NCI-H345 (cell line): ENCODE measurements at regions not wholly inside any gene's neighbourhood (a gene's known extent, or its start where the extent isn't known, plus 50 kb on each side); places are given as distances from the start of the nearest gene placed in this dataset.

Experiments
- DNase-seq: peaks from one replicate; lab custom pipeline; 2025; lab: John Stamatoyannopoulos, UW

DNA sequence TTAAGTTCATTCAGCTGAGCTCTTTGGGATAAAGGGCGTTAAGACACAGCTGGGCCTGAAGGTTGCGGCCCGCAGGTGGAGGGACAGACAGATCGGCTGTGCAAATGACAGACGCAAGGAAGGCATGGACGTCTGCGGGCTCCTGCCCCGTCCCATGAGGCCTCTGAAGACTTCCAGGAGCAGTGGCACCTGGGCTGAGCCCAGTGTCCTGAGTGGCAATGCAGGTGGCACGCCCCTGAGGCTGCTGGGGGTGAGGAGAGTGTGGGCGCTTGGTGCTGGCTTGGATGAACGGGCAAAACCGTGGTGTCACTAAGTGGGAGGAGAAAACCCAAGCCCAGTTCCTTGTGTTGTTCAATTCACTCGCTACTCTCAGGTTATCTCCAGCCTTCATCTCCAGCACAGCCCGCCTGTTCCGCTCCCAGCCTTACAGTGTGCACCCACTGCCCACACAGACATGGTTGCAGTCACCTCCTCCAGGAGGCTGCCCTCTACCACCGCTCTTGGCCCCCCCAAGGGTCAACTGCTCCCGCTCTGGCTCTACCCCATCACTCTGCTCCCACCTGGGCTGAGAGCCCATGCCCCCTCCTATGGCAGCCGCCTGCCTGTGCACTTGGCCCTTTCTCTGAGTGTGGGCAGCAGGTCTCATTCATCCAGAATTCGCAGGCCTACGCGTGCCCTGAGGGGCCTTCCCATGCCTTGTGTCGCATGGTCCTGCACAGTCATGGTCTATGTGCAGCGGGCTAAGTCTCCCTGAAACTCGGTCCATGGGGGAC, 50.3 kb downstream of the PTGR3 start:
- no peak for DNase-seq

- DNase-seq: no peak
Observed at GRCh38 chr18:75157851-75158250, 51.1 kb downstream of the PTGR3 start.

GRCh38 chr18:75157381-75157780, 51.6 kb downstream of the PTGR3 start:
- DNase-seq: no peak

- no peak for DNase-seq
Observed at GRCh38 chr18:75156831-75157230, 52.1 kb downstream of the PTGR3 start.

- DNase-seq: no peak
Observed at GRCh38 chr18:75156139-75156750, 52.7 kb downstream of the PTGR3 start.

DNA sequence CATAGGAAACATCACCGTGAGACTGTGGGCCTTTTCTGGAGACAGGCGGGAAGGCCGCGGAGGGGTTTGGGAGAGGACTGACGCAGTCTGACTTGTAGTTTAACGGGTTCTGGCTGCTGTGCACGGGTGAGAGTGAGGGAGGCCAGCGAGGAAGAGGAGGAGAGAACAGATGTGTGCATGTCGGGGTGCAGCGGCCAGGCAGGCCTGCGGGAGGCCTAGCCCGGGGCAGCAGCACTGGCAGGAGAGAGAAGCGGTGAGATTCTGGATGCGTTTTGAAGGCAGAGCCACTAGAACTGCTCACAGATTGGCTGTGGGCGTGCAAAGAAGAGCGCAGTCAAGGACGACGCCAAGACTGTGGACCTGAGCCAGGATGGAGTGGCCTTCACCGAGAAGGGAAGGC, 53.9 kb downstream of the PTGR3 start:
- no peak for DNase-seq

- no peak for DNase-seq
Observed at GRCh38 chr18:75154259-75154658, 54.7 kb downstream of the PTGR3 start.

DNA sequence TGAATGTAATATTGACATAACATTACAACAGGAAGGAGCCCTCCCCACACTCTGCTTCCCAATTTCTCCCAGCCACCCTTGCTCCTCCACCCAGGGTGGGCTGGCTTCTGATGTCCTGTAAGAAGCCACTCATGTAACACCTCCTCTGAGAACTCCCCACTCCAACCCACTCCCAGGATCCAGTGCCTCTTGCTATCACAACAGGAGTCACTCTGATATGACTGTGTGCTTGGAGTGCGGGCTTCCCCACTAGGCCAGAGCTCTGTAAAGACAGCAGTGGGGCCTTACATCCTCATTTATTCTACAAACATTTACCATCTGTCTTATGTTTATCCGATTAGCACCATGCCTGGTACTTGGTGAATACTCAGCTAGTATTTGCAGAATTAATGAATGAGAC, 65.1 kb downstream of the PTGR3 start:
- DNase-seq: no peak

DNA sequence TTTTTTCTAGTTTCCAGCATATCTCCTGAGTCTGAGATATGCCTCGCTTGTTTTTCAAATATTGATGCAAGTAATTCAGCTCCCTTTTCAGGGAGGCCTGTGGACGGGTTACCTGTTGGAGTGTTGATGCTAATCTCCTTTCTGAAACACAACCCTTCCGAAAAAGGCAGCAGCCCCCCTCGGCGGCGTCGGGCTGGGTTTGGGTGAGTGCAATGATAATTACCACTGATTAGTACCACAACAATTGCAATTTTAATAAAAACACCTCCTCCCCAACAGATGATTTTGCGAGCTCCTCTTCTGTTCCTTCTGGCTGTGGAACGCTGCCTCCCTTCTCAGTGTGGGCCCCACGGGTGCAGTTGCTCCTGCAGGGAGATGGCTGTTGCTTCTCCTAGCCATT, 66.3 kb downstream of the PTGR3 start:
- no peak for DNase-seq

- no peak for DNase-seq
Observed at GRCh38 chr18:75141734-75142133, 67.2 kb downstream of the PTGR3 start.

DNA sequence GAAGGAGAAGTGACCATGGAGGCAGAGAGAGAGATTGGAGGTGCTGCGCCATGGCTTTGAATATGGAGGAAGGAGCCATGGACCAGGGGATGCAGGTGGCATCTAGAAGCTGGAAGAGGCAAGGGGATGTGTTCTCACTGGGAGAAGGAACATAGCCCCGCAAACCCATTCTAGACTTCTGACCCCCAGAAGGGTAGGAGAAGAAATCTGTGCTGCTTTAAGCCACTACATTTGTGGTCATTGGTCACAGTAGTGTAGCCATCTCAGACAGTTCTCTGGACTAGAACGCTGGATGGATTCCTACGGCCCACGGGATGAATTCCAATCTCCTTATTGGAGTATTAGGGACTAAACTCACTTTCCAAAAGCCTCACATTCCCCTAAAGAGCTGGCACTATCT, 67.8 kb downstream of the PTGR3 start:
- no peak for DNase-seq

DNA sequence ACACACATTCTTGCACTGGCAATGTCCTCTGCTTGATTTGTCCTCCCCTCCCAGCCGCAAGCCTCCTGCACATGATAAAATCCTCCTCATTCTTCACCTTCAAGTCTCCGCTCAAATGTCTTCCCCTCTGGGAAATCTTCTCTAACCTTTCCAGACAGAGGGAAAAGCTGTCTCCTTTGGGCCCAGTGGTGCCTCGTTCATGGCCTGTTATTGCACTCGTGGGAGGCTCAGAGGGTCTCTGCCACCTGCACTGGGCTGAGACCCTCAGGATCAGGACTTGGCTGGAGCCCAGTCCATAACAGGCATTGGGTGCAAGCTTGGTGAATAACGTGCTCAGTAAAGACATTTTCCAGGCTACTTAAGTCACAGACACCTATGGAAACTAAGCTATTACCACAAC, 68.6 kb downstream of the PTGR3 start:
- no peak for DNase-seq

DNA sequence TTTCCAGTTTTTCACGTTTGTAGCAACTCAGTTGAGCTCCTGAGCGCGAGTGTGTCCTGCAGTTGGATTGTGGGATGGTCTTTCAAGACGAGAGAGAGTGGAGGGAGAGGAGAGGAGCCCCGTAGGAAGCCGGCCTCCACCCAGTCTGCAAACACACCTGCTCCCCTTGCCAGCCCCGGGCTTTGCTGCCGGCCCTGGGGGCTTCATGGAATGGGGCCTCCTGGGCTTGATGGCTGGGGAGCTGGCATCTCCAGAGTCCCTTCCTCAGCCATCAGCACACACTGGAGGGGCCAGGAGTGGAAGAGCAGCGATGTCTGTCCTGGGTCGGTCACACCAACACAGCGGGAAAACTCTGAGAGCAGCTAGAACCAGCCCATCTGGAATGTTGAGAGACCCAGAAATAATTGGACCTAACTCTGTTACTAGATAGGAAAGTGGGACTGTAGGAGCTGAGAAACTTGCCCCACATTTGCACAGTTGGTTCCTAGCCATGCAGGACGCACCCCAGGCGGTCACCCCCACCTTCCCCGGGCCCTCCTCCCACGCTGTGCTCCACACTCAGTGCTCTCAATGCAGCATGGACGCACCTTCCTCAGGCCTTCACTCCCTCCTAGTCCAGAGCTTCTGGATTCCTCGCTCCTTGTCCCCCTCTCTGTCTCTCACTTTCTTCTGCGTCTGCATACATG, 69.6 kb downstream of the PTGR3 start:
- DNase-seq: peak; percentile 49

DNA sequence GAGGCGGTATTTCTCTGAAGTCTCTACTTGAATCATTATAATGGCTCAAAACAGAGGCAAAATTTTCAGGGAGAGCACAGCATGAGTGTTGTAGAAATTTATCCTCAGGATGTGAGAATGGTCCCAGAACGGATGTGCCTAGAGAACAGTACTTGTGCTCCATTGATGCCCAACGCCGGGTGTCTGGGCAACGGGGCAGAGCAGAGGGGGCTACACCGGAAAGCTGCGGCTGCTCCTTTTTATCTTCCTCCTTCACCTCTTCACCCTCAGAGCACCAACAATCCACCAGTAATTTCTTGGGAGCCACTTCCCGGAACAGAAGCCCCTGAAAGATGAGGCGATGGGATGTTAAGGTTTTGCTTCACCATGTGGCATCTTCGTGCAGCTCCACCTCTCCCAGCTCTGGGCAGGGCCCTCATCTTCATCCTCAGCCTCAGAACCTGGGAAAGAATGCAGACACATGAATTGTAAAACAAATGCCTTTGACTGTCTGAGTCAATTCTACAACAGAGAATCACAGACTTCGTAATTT, 71.5 kb downstream of the PTGR3 start:
- DNase-seq: no peak

- DNase-seq: no peak
Observed at GRCh38 chr18:75135158-75135725, 73.7 kb downstream of the PTGR3 start.

DNA sequence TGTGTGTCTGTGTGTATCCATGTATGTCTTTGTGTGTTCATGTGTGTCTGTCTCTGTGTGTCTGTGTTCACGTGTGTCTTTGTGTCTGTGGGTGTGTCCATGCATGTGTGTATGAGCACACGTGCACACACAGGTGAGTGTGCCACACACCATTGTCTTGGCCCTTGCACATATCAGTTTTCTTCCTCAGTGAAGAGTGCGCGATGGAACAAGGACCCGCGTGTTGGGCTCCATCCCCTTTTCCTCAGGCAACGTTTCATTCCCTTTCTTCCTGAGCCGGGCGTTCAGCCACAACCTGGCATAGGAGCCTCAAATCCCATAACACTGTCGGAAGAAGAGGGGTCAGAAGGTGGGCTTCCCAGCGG, 74.3 kb downstream of the PTGR3 start:
- DNase-seq: no peak

- DNase-seq: peak; percentile 61
Observed at GRCh38 chr18:75133721-75134610, 75.0 kb downstream of the PTGR3 start.

GRCh38 chr18:75132931-75133525, 75.9 kb downstream of the PTGR3 start:
- DNase-seq: peak; percentile 14

DNA sequence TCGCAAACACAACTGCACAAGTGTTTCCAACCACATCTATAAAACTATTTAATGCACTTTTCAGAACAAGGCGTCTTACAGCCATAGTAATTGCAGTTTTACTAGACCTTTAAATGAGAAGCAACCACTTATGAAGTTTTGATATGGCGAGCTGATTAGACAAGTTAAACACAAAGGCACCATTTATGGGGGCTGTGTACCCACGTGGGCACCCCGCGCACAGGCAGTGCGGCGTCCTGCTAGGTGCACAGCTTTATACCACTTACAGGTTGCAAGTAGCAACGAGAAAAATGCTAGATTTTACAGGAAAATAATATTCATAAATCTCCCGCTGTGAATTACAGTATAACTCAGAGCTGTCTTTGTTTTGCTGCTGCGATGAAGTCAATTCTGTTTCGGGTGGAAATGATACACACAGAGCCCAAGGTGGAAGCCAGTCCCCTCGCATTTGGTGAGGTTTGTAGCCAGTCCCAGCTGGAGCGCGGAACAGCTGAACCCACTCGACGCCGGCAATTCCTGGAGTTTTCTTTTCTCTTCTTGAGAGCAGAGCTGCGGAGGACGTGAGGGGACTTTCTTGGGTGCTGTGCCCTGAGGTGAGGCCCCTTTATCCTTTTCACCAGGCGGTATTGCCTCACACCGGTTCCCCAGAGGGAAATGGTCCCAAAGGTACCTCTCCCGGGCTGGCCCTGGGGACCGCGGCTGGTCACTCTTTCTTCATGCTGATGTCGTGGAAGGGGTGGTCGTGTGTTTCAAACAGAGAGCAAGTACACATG, 76.7 kb downstream of the PTGR3 start:
- no peak for DNase-seq

DNA sequence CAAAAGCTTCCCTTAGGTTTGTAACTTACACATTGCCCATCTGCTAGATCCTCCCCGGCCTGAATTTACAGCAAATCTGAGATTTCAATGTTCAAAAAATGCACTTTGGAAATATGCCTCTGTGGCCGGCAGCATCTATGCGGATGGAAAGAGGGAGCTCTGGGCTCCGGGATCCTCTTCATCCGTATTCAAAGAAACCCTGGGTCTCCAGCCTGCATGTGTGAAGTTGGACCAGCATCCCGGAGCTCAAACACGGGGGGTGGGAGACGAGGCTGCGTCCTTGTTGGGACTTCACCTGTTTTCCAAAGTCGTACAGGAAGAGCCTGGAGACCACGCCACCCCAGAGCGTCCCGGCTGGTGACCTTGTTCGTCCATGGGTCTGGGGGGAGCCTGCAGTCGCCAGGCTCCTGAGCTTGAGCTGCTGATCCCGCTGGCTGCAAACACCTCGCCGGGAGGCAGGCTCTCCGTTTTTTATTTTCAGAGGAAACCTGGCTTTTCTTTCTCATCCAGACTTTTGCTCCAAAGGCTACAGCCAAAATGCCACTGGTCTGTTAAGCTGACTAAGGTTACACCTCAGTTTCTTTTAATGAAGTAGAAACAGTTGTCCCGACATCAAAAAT, 77.4 kb downstream of the PTGR3 start:
- no peak for DNase-seq
